IMR-90 (cell line): ENCODE measurements at regions not wholly inside any gene's neighbourhood (a gene's known extent, or its start where the extent isn't known, plus 50 kb on each side); places are given as distances from the start of the nearest gene placed in this dataset.

Experiments used
- ATAC-seq: fragments of 200-7000 bp; cut with Tn5 transposase; 2 replicates; pipeline ENCODE4 v1.9.1; 2020; ENCODE audit warnings: low read depth, mild to moderate bottlenecking, moderate library complexity
- BruUV-seq: library from RNA; stranded (reverse); fragments of 400-500 nt; replicated peaks from 2 replicates; lab custom pipeline; 2021; lab: Mats Ljungman, UMichigan
- CTCF ChIA-PET: fragments of 300-600 bp; formaldehyde crosslinking; extraction: SDS; loops from one replicate; lab custom pipeline; 2021; ENCODE audit warnings: antibody characterized with exemption; lab: Yijun Ruan, JAX
- POLR2A ChIA-PET: fragments of 300-600 bp; sonication (Branson Sonifier 250); formaldehyde crosslinking; loops from one replicate; lab custom pipeline; 2022; ENCODE audit warnings: antibody characterized with exemption; ENCODE audit not compliant: unreplicated experiment; lab: Charles Lee
- DNase-seq: peaks from one replicate; pipeline ENCODE4 v3.0.0; 2013
- H2AFZ ChIP-seq: replicated peaks from 2 replicates; pipeline ENCODE3; 2013; ENCODE audit warnings: low read length, mild to moderate bottlenecking; ENCODE audit not compliant: poor library complexity
- H2AK5ac ChIP-seq: 2 replicates; pipeline ENCODE4 v1.6.1; 2013; ENCODE audit warnings: low read depth, low read length, inconsistent platforms
- H2AK9ac ChIP-seq: replicated peaks from 2 replicates; pipeline ENCODE3; 2013; ENCODE audit warnings: mild to moderate bottlenecking, low read depth, low read length, moderate library complexity; ENCODE audit not compliant: poor library complexity
- H2BK120ac ChIP-seq: 2 replicates; pipeline ENCODE4 v1.6.1; 2013; ENCODE audit warnings: low read depth, low read length, inconsistent platforms
- H2BK15ac ChIP-seq: 3 replicates; pipeline ENCODE4 v1.6.1; 2013; ENCODE audit warnings: low read depth, low read length, inconsistent platforms
- H2BK20ac ChIP-seq: 2 replicates; pipeline ENCODE4 v1.6.1; 2013; ENCODE audit warnings: low read depth, mild to moderate bottlenecking, inconsistent platforms, low read length, moderate library complexity
- H2BK5ac ChIP-seq: 2 replicates; pipeline ENCODE4 v1.6.1; 2013; ENCODE audit warnings: mild to moderate bottlenecking, low read depth, low read length, inconsistent platforms; ENCODE audit not compliant: poor library complexity, severe bottlenecking
- H3K14ac ChIP-seq: replicated peaks from 2 replicates; pipeline ENCODE4 v1.6.1; 2013; ENCODE audit warnings: low read depth, low read length, inconsistent platforms
- H3K18ac ChIP-seq: 2 replicates; pipeline ENCODE4 v1.6.1; 2013; ENCODE audit warnings: low read depth, low read length, control low read depth
- H3K23ac ChIP-seq: 2 replicates; pipeline ENCODE4 v1.6.1; 2013; ENCODE audit warnings: low read depth, low read length, inconsistent platforms
- H3K27ac ChIP-seq: 2 replicates; pipeline ENCODE4 v1.5.1; 2013; ENCODE audit warnings: mild to moderate bottlenecking, control low read depth, low read length; ENCODE audit not compliant: insufficient read depth
- H3K27me3 ChIP-seq: 2 replicates; pipeline ENCODE4 v1.6.1; 2013; ENCODE audit warnings: low read length; ENCODE audit not compliant: control insufficient read depth, insufficient read depth
- H3K36me3 ChIP-seq: 2 replicates; pipeline ENCODE4 v1.6.1; 2013; ENCODE audit warnings: low read length, mixed read lengths; ENCODE audit not compliant: control insufficient read depth, insufficient read depth
- H3K4ac ChIP-seq: 2 replicates; pipeline ENCODE4 v1.6.1; 2013; ENCODE audit warnings: low read depth, low read length, inconsistent platforms
- H3K4me1 ChIP-seq: 2 replicates; pipeline ENCODE4 v1.6.1; 2013; ENCODE audit warnings: low read length, mixed read lengths; ENCODE audit not compliant: control insufficient read depth, insufficient read depth
- H3K4me2 ChIP-seq: 2 replicates; pipeline ENCODE4 v1.6.1; 2013; ENCODE audit warnings: low read depth, mild to moderate bottlenecking, control low read depth, low read length, moderate library complexity
- H3K4me3 ChIP-seq: 2 replicates; pipeline ENCODE4 v1.5.1; 2013; ENCODE audit warnings: low read depth, mild to moderate bottlenecking, control low read depth, low read length, moderate library complexity; ENCODE audit not compliant: insufficient read depth
- H3K56ac ChIP-seq: 2 replicates; pipeline ENCODE4 v1.6.1; 2013; ENCODE audit warnings: low read length, inconsistent platforms; ENCODE audit not compliant: insufficient read depth; ENCODE audit errors: extremely low read depth
- H3K79me1 ChIP-seq, 2 experiments: 2 replicates each; pipeline ENCODE4 v1.6.1; 2013; ENCODE audit warnings: low read length in 2 of 2, inconsistent platforms in 1 of 2, low read depth in 1 of 2
- H3K9ac ChIP-seq: 2 replicates; pipeline ENCODE4 v1.6.1; 2013; ENCODE audit warnings: low read depth, low read length, control low read depth
- H3K9me1 ChIP-seq: 2 replicates; pipeline ENCODE4 v1.6.1; 2013; ENCODE audit warnings: low read length, inconsistent platforms; ENCODE audit not compliant: insufficient read depth
- H3K9me3 ChIP-seq: 2 replicates; pipeline ENCODE4 v1.6.1; 2013; ENCODE audit warnings: low read length; ENCODE audit not compliant: control insufficient read depth, insufficient read depth
- H4K20me1 ChIP-seq: 2 replicates; pipeline ENCODE4 v1.6.1; 2013; ENCODE audit warnings: low read length, inconsistent platforms; ENCODE audit not compliant: insufficient read depth
- H4K5ac ChIP-seq: 2 replicates; pipeline ENCODE4 v1.6.1; 2013; ENCODE audit warnings: mild to moderate bottlenecking, low read depth, low read length, control low read depth
- H4K8ac ChIP-seq, 2 experiments: 2 replicates each; pipeline ENCODE4 v1.6.1; 2013; ENCODE audit warnings: low read depth in 2 of 2, low read length in 2 of 2, control low read depth in 1 of 2, inconsistent platforms in 1 of 2
- H4K91ac ChIP-seq: 2 replicates; pipeline ENCODE4 v1.6.1; 2013; ENCODE audit warnings: low read depth, low read length, inconsistent platforms; ENCODE audit not compliant: insufficient read depth
- CEBPB ChIP-seq: IDR thresholded peaks from 2 replicates; pipeline ENCODE4 v1.6.1; 2012; ENCODE audit warnings: low read depth, low read length, improper control_type of control experiment
- CHD1 ChIP-seq: IDR thresholded peaks from 2 replicates; pipeline ENCODE4 v1.6.1; 2012; ENCODE audit warnings: low read depth, low read length, improper control_type of control experiment
- ELK1 ChIP-seq: fragments of 150-350 bp; IDR thresholded peaks from 2 replicates; pipeline ENCODE4 v1.6.1; 2016; ENCODE audit warnings: low read depth, mild to moderate bottlenecking, low read length, moderate library complexity, borderline replicate concordance
- NFE2L2 ChIP-seq: fragments of 150-350 bp; IDR thresholded peaks from 2 replicates; pipeline ENCODE4 v1.6.1; 2016; ENCODE audit warnings: low read depth, mild to moderate bottlenecking, low read length
- RAD21 ChIP-seq: IDR thresholded peaks from 2 replicates; pipeline ENCODE4 v1.6.1; 2012; ENCODE audit warnings: low read length, improper control_type of control experiment
- RCOR1 ChIP-seq: IDR thresholded peaks from 2 replicates; pipeline ENCODE4 v1.6.1; 2012; ENCODE audit warnings: mild to moderate bottlenecking, low read length, improper control_type of control experiment; ENCODE audit not compliant: insufficient replicate concordance
- RFX5 ChIP-seq: IDR thresholded peaks from 2 replicates; pipeline ENCODE4 v1.8.0; 2012; ENCODE audit warnings: low read depth, mild to moderate bottlenecking, low read length, moderate library complexity
- USF2 ChIP-seq: fragments of 150-350 bp; IDR thresholded peaks from 2 replicates; pipeline ENCODE4 v1.6.1; 2017; ENCODE audit warnings: mild to moderate bottlenecking, antibody characterized with exemption, low read length, low read depth
- whole genome bisulfite sequencing, 2 experiments: methylation state at CpG; one replicate each; pipeline versions ENCODE4 v1.1.5 to v1.1.7; 2013; ENCODE audit warnings: missing lambda C conversion rate in 2 of 2; ENCODE audit not compliant: insufficient read length in 1 of 2; ENCODE audit errors: extremely low coverage in 2 of 2; 5-methylcytosine and 5-hydroxymethylcytosine counted together
- dilution Hi-C: fragments of 300-500 bp; cut with HindIII; formaldehyde crosslinking; loops from one replicate; pipeline ENCODE4 v1.14.3; 2018; ENCODE audit warnings: low sequenced_read_pairs; ENCODE audit not compliant: unreplicated experiment
- in situ Hi-C: fragments of 300-500 bp; cut with MboI; formaldehyde crosslinking; loops from 3 replicates; pipeline ENCODE4 v1.14.3; 2019; ENCODE audit warnings: low sequenced_read_pairs, inconsistent platforms, mixed read lengths
- intact Hi-C: fragments of 100-400 bp; cut with micrococcal nuclease; formaldehyde crosslinking; loops from 2 replicates; pipeline ENCODE4 v1.10.0; 2022

GRCh38 chr10:29007370-29007747, 281.5 kb upstream of the LYZL1 start:
- no CpG with 5 or more reads among the region's 9 CpGs for WGBS, 2 experiments
- no peak overlapping the region for H3K14ac ChIP-seq
- H3K27ac ChIP-seq: no peak overlapping the region
- H3K9me1 ChIP-seq: no peaks in the 10 kb centered on the region
- no peaks in the 10 kb centered on the region for H3K4me1 ChIP-seq
- no peak for TF ChIP-seq NFE2L2
- TF ChIP-seq USF2: no peak
- no peak for TF ChIP-seq RCOR1
- TF ChIP-seq RAD21: no peak
- TF ChIP-seq CEBPB: no peak
- TF ChIP-seq RFX5: no peak
- TF ChIP-seq CHD1: no peak
- no peak for TF ChIP-seq ELK1
- no peak overlapping the region for H4K91ac ChIP-seq
- H3K9me3 ChIP-seq: no peaks in the 10 kb centered on the region
- H2AFZ ChIP-seq: no peak overlapping the region
- H4K5ac ChIP-seq: no peak overlapping the region
- DNase-seq (no peak), ATAC-seq (no peak)
- peak overlapping the region; percentile 25 for H2AK9ac ChIP-seq
- in situ Hi-C loops (no loop called here), dilution Hi-C loops (no loop called here), intact Hi-C loops (no loop called here)
- H3K18ac ChIP-seq: no peak overlapping the region
- peaks cover 6% of the 10 kb centered on the region for H3K27me3 ChIP-seq
- H3K4ac ChIP-seq: no peak overlapping the region
- no peak overlapping the region for H3K9ac ChIP-seq
- H4K20me1 ChIP-seq: no peaks in the 10 kb centered on the region
- H2BK5ac ChIP-seq: no peak overlapping the region
- no peaks in the 10 kb centered on the region for H3K79me1 ChIP-seq
- POLR2A ChIA-PET: no interaction called here
- no peak overlapping the region for H3K4me3 ChIP-seq
- no peak overlapping the region for H2BK120ac ChIP-seq
- no TSS peak for BruUV-seq
- no peak overlapping the region for H3K56ac ChIP-seq
- CTCF ChIA-PET: no interaction called here
- no peak overlapping the region for H3K4me2 ChIP-seq
- no peak overlapping the region for H3K23ac ChIP-seq
- H4K8ac ChIP-seq: no peak overlapping the region
- H2AK5ac ChIP-seq: no peak overlapping the region
- no peaks in the 10 kb centered on the region for H3K36me3 ChIP-seq
- no peak overlapping the region for H2BK15ac ChIP-seq
- H2BK20ac ChIP-seq: no peak overlapping the region
